ENCODE measurements at regions not wholly inside any gene's neighbourhood (a gene's known extent, or its start where the extent isn't known, plus 50 kb on each side); places are given as distances from the start of the nearest gene placed in this dataset.

GRCh38 chr5:124227914-124228313 is 518.5 kb downstream of the ZNF608 start (continued):
- no peak for TF ChIP-seq EP300 (IDR thresholded peaks at IDR 0.05; ENCODE audit: borderline replicate concordance in 1 of 2, low read depth in 2 of 2, low read length in 2 of 2)
- no peak for TF ChIP-seq SIX5 (IDR thresholded peaks at IDR 0.05; ENCODE audit: low read depth, low read length)

All from H1 (cell line).